Glutamatergic neuron (in vitro differentiated cells): ENCODE measurements at regions not wholly inside any gene's neighbourhood (a gene's known extent, or its start where the extent isn't known, plus 50 kb on each side); places are given as distances from the start of the nearest gene placed in this dataset.

Experiments
- DNase-seq: peaks from one replicate; pipeline ENCODE4 v3.0.0; 2022
- H3K27ac Mint-ChIP-seq: one replicate; pipeline ENCODE4 v1.8.0; 2020; ENCODE audit warnings: mild to moderate bottlenecking, mixed read lengths, inconsistent platforms; ENCODE audit not compliant: unreplicated experiment
- H3K27me3 Mint-ChIP-seq: one replicate; pipeline ENCODE4 v1.8.0; 2020; ENCODE audit warnings: mild to moderate bottlenecking, moderate library complexity, mixed read lengths, inconsistent platforms; ENCODE audit not compliant: unreplicated experiment
- H3K36me3 Mint-ChIP-seq: one replicate; pipeline ENCODE4 v1.8.0; 2020; ENCODE audit warnings: mild to moderate bottlenecking, mixed read lengths, inconsistent platforms; ENCODE audit not compliant: unreplicated experiment
- H3K4me1 Mint-ChIP-seq: one replicate; pipeline ENCODE4 v1.8.0; 2020; ENCODE audit warnings: mild to moderate bottlenecking, low read depth, mixed read lengths, inconsistent platforms; ENCODE audit not compliant: unreplicated experiment
- H3K4me3 Mint-ChIP-seq: one replicate; pipeline ENCODE4 v1.8.0; 2020; ENCODE audit warnings: mild to moderate bottlenecking, mixed read lengths, inconsistent platforms; ENCODE audit not compliant: unreplicated experiment
- H3K9me3 Mint-ChIP-seq: one replicate; pipeline ENCODE4 v1.8.0; 2020; ENCODE audit warnings: mild to moderate bottlenecking, moderate library complexity, mixed read lengths, inconsistent platforms; ENCODE audit not compliant: unreplicated experiment
- CTCF ChIP-seq: fragments of 200-600 bp; sonication (generic); IDR thresholded peaks from one replicate; pipeline ENCODE4 v1.5.0; 2021; ENCODE audit not compliant: partially characterized antibody, unreplicated experiment

GRCh38 chr13:97873398-97873797, 80.1 kb upstream of the IPO5 start:
- Mint-ChIP-seq H3K9me3 (peaks cover 4% of the 10 kb centered on the region), H3K36me3 (peaks cover 3% of the 10 kb centered on the region), H3K27me3 (no peaks in the 10 kb centered on the region), H3K4me3 (no peak overlapping the region), H3K4me1 (peaks cover 6% of the 10 kb centered on the region), H3K27ac (no peak overlapping the region)
- no peak for TF ChIP-seq CTCF
- no peak for DNase-seq

GRCh38 chr13:97875218-97875617, 78.3 kb upstream of the IPO5 start:
- no peaks in the 10 kb centered on the region for H3K27me3 Mint-ChIP-seq
- TF ChIP-seq CTCF, result no peak
- H3K4me1 Mint-ChIP-seq, result peaks cover 6% of the 10 kb centered on the region
- no peak for DNase-seq
- peaks cover 2% of the 10 kb centered on the region for H3K9me3 Mint-ChIP-seq
- no peak overlapping the region for H3K4me3 Mint-ChIP-seq
- H3K27ac Mint-ChIP-seq, result no peak overlapping the region
- no peaks in the 10 kb centered on the region for H3K36me3 Mint-ChIP-seq

- H3K4me3 Mint-ChIP-seq, result no peak overlapping the region
- no peak for DNase-seq
- H3K36me3 Mint-ChIP-seq, result no peaks in the 10 kb centered on the region
- H3K27ac Mint-ChIP-seq, result no peak overlapping the region
- H3K27me3 Mint-ChIP-seq, result peaks cover 2% of the 10 kb centered on the region
- H3K9me3 Mint-ChIP-seq, result peaks cover 2% of the 10 kb centered on the region
- H3K4me1 Mint-ChIP-seq, result peaks cover 6% of the 10 kb centered on the region
- no peak for TF ChIP-seq CTCF
Observed at GRCh38 chr13:97875911-97876310, 77.6 kb upstream of the IPO5 start.

GRCh38 chr13:97878431-97879375, 74.8 kb upstream of the IPO5 start:
- no peak for TF ChIP-seq CTCF
- Mint-ChIP-seq H3K27ac (no peak overlapping the region), H3K36me3 (no peaks in the 10 kb centered on the region), H3K4me3 (no peak overlapping the region), H3K27me3 (peaks cover 5% of the 10 kb centered on the region), H3K4me1 (no peaks in the 10 kb centered on the region), H3K9me3 (peaks cover 5% of the 10 kb centered on the region)
- DNase-seq, result no peak

GRCh38 chr13:97879646-97880310, 73.7 kb upstream of the IPO5 start:
- no peak for TF ChIP-seq CTCF
- H3K27ac Mint-ChIP-seq, result no peak overlapping the region
- no peak for DNase-seq
- no peaks in the 10 kb centered on the region for H3K4me1 Mint-ChIP-seq
- H3K9me3 Mint-ChIP-seq, result peaks cover 6% of the 10 kb centered on the region
- H3K27me3 Mint-ChIP-seq, result peaks cover 7% of the 10 kb centered on the region
- no peaks in the 10 kb centered on the region for H3K36me3 Mint-ChIP-seq
- H3K4me3 Mint-ChIP-seq, result no peak overlapping the region
